Tibial nerve (tissue), 4 donors: ENCODE measurements at regions not wholly inside any gene's neighbourhood (a gene's known extent, or its start where the extent isn't known, plus 50 kb on each side); places are given as distances from the start of the nearest gene placed in this dataset.

Experiments used
- EP300 ChIP-seq, 2 donors: sonication (generic); formaldehyde crosslinking; IDR thresholded peaks; one replicate each; pipeline ENCODE4 v1.6.1; 2017; ENCODE audit warnings: antibody characterized with exemption in 2 of 2, mild to moderate bottlenecking in 1 of 2
- TF ChIP-seq, protein P1 (sequence below), 5 experiments: fragments of 200-600 bp in 3 of 5; fragments of 450-650 bp in 2 of 5; sonication (generic) in 3 of 5; IDR thresholded peaks; one replicate each; pipeline ENCODE4 v1.5.1; 2016 to 2019; ENCODE audit warnings: antibody characterized with exemption in 5 of 5, mild to moderate bottlenecking in 3 of 5, moderate library complexity in 2 of 5

DNA sequence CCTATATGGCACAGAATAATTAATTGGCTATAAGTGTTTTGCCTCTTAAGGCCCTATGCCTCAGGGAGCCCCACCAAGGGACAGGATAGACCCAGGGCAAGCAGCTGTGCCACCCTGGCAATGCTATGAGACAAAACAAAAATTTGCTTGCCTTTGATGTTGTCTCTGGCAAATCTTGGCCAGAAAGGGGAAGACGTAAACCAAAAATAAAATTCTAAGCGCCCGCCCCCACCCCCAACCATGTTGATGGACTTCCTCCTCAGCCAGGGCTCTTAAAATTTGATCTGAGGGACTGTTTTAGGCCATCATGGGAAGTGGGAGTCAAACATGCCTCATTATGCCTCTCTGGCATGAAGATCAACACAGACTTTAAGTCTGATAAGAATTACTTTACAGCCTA lies 130.5 kb upstream of the APOOL start:
- no peak for TF ChIP-seq EP300 (IDR thresholded peaks at IDR 0.05)
- TF ChIP-seq, protein P1, sequence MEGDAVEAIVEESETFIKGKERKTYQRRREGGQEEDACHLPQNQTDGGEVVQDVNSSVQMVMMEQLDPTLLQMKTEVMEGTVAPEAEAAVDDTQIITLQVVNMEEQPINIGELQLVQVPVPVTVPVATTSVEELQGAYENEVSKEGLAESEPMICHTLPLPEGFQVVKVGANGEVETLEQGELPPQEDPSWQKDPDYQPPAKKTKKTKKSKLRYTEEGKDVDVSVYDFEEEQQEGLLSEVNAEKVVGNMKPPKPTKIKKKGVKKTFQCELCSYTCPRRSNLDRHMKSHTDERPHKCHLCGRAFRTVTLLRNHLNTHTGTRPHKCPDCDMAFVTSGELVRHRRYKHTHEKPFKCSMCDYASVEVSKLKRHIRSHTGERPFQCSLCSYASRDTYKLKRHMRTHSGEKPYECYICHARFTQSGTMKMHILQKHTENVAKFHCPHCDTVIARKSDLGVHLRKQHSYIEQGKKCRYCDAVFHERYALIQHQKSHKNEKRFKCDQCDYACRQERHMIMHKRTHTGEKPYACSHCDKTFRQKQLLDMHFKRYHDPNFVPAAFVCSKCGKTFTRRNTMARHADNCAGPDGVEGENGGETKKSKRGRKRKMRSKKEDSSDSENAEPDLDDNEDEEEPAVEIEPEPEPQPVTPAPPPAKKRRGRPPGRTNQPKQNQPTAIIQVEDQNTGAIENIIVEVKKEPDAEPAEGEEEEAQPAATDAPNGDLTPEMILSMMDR (IDR thresholded peaks at IDR 0.05), result no peak
